Esophagus squamous epithelium (tissue), 5 donors: ENCODE measurements at regions not wholly inside any gene's neighbourhood (a gene's known extent, or its start where the extent isn't known, plus 50 kb on each side); places are given as distances from the start of the nearest gene placed in this dataset.

Experiments used
- DNase-seq: peaks from one replicate; lab custom pipeline; 2025; lab: John Stamatoyannopoulos, UW
- H3K27ac ChIP-seq, 4 donors: fragments of 200-600 bp; sonication (generic); one replicate each; pipeline ENCODE4 v1.5.1; 2016 to 2019; ENCODE audit warnings: mild to moderate bottlenecking in 1 of 4
- H3K27me3 ChIP-seq, 4 donors: fragments of 200-600 bp; sonication (generic); 1 replicate in 3 of 4; 2 replicates in 1 of 4; pipeline versions ENCODE4 v1.5.1 to v1.6.0; 2017 to 2021; ENCODE audit warnings: antibody characterized with exemption in 1 of 4
- H3K36me3 ChIP-seq, 3 donors: fragments of 200-600 bp; sonication (generic); one replicate each; pipeline ENCODE4 v1.5.1; 2016 to 2019
- H3K4me1 ChIP-seq, 3 donors: fragments of 200-600 bp; sonication (generic); one replicate each; pipeline ENCODE4 v1.5.1; 2017 to 2019
- H3K4me3 ChIP-seq, 4 donors: fragments of 200-600 bp; sonication (generic); 1 replicate in 3 of 4; 2 replicates in 1 of 4; pipeline ENCODE4 v1.5.1; 2016 to 2019; ENCODE audit warnings: mild to moderate bottlenecking in 2 of 4, moderate library complexity in 1 of 4
- H3K9me3 ChIP-seq, 3 donors: fragments of 200-600 bp; sonication (generic); one replicate each; pipeline ENCODE4 v1.5.1; 2016 to 2019
- CTCF ChIP-seq, 6 experiments: fragments of 450-650 bp in 4 of 6; fragments of 200-600 bp in 2 of 6; sonication (generic) in 2 of 6; IDR thresholded peaks; one replicate each; pipeline ENCODE4 v1.5.1; 2016 to 2019; ENCODE audit warnings: antibody characterized with exemption in 6 of 6, mild to moderate bottlenecking in 4 of 6, moderate library complexity in 4 of 6
- POLR2A ChIP-seq, 4 donors: fragments of 450-650 bp; IDR thresholded peaks; one replicate each; pipeline ENCODE4 v1.6.1; 2017; ENCODE audit warnings: antibody characterized with exemption in 4 of 4, mild to moderate bottlenecking in 4 of 4, moderate library complexity in 3 of 4
- WGBS, 2 donors: methylation state at CpG; one replicate each; pipeline ENCODE4 v1.1.5; 2018; 5-methylcytosine and 5-hydroxymethylcytosine counted together
- intact Hi-C: fragments of 100-400 bp; cut with DNase I; formaldehyde crosslinking; loops from one replicate; pipeline ENCODE4 v1.15.0; 2022
- donor health status: DM: yes; HTN: yes; CAD: no.

DNA sequence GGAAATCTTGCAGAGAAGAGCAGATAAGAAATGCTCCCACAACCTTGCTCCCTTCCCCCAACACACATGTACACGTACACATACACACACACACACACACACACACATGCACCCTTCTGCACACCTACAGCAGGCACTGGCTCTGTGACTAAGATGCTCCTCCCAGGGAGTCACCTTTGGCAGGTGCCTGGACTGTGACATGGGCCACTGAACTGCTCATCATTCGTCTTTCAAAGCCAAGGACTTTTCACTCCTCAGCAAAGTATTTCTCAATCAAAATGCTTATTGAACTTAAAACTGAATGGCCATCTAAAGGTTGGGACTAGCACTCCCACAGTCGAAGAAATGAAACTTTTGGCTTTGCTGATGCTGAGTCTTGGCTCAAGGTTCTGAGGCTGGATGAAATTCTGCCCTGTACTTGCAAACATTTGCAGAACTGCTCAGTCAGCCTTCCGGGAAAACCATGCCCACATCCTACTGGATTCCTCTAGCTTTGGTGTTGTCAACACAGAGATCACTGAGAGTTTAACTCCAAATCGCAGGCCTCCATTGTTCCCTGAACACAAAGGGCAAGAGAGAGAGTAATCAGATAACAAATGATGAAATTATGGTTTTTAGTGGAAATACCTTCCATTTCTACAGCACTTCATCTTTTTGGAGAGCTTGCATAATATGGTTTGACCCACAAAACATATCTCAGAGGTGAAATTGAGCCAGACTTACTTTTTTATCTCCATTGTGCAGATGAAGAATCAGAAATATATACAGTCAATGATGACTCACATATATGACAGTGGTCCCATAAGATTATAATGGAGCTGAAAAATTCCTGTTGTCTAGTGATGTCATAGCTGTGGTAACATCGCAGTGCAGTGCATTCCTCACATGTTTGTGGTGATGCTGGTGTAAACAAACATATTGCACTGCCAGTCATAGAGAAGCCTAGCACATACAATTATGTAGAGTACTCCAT, 72.4 kb upstream of the BCAR3 start:
- no peaks in the 10 kb centered on the region for H3K36me3 ChIP-seq
- DNase-seq = no peak
- H3K4me3 ChIP-seq = no peak overlapping the region
- H3K4me1 ChIP-seq = peaks cover 0 to 54% (median under 1%) of the 10 kb centered on the region in 3 donors
- H3K27ac ChIP-seq = peak overlapping the region in 1 of 4 donors; percentile 23
- TF ChIP-seq CTCF (IDR thresholded peaks at IDR 0.05) (no peak), POLR2A (IDR thresholded peaks at IDR 0.05) (no peak)
- intact Hi-C loops = no loop called here
- 47 to 48% methylated on average over 6 of the region's 6 CpGs for WGBS, 2 donors
- H3K27me3 ChIP-seq = no peaks in the 10 kb centered on the region
- no peaks in the 10 kb centered on the region for H3K9me3 ChIP-seq

- no peak for DNase-seq
- TF ChIP-seq POLR2A (IDR thresholded peaks at IDR 0.05) = no peak
- TF ChIP-seq CTCF (IDR thresholded peaks at IDR 0.05) = no peak
- Histone ChIP-seq H3K4me3 (no peak overlapping the region), H3K36me3 (no peaks in the 10 kb centered on the region), H3K9me3 (peaks cover 0 to 9% (median 0%) of the 10 kb centered on the region in 3 donors), H3K27ac (no peak overlapping the region), H3K4me1 (peaks cover 0 to 59% (median 2%) of the 10 kb centered on the region in 3 donors), H3K27me3 (no peaks in the 10 kb centered on the region)
- intact Hi-C loops = no loop called here
- 44 to 61% methylated on average over 5 to 6 of the region's 6 CpGs for WGBS, 2 donors
Measured at GRCh38 chr1:93751377-93752250, 70.0 kb upstream of the BCAR3 start.

DNA sequence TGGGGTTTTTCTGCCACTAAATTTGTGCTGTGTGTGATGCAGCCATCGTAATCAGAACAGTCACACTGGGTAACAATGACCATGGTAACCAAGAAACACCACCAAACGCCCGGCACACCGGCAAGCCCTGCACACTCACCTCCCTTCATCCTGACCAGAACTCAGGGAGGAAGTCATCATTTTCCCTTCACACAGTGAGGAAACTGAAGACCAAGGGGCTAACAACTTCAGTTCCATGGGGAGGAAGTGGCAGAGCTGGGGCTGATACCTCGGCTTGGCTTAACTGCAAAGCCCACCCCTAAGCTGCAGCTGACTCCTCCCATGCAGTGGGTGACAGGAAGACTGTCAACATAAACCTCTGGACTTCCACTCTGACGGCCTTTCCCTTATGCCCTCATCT, 69.3 kb upstream of the BCAR3 start:
- Histone ChIP-seq H3K36me3 (no peaks in the 10 kb centered on the region), H3K27ac (no peak overlapping the region), H3K27me3 (no peaks in the 10 kb centered on the region), H3K4me3 (no peak overlapping the region), H3K4me1 (peaks cover 0 to 62% (median 4%) of the 10 kb centered on the region in 3 donors), H3K9me3 (peaks cover 0 to 10% (median 0%) of the 10 kb centered on the region in 3 donors)
- TF ChIP-seq POLR2A (IDR thresholded peaks at IDR 0.05) (no peak), CTCF (IDR thresholded peaks at IDR 0.05) (no peak)
- no peak for DNase-seq
- intact Hi-C loops = no loop called here
- WGBS, 2 donors = 67 to 68% methylated on average over 2 to 6 of the region's 6 CpGs

DNA sequence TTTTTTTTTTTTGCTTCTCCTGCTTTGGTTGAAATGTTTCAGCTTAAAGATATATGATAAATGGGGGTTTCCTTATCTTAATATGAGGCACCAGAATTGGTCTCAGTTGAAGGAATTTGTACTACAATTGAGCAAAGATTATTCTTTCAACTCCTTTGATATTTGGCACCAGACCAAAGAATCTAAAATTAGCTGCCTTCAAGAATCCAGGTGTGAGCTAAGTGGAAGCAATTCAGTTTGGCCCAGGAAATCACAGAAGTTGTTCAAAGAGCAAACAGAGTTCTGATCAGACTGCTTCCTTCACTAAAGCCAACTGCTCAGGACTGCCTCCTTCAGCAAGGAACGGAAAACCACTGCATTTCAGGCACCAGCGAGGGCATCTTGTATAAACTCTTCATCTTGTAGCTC, 68.3 kb upstream of the BCAR3 start:
- Histone ChIP-seq H3K27ac (no peak overlapping the region), H3K9me3 (peaks cover 0 to 10% (median 0%) of the 10 kb centered on the region in 3 donors), H3K4me1 (peaks cover 0 to 64% (median 4%) of the 10 kb centered on the region in 3 donors), H3K4me3 (no peak overlapping the region), H3K27me3 (no peaks in the 10 kb centered on the region), H3K36me3 (no peaks in the 10 kb centered on the region)
- DNase-seq = no peak
- intact Hi-C loops = no loop called here
- 48 to 69% methylated on average over 2 of the region's 2 CpGs for WGBS, 2 donors
- TF ChIP-seq POLR2A (IDR thresholded peaks at IDR 0.05) (no peak), CTCF (IDR thresholded peaks at IDR 0.05) (peak in 2 of 6 experiments; percentile 6 to 28)
